Suprapubic skin (tissue), 3 donors: ENCODE measurements at regions not wholly inside any gene's neighbourhood (a gene's known extent, or its start where the extent isn't known, plus 50 kb on each side); places are given as distances from the start of the nearest gene placed in this dataset.

Source experiments
- POLR2A ChIP-seq, 2 donors: fragments of 450-650 bp; IDR thresholded peaks; one replicate each; pipeline ENCODE4 v1.6.1; 2017; ENCODE audit warnings: antibody characterized with exemption in 2 of 2, mild to moderate bottlenecking in 2 of 2, moderate library complexity in 2 of 2
- TF ChIP-seq, protein P1 (sequence below), 2 donors: fragments of 200-600 bp in 1 of 2; fragments of 450-650 bp in 1 of 2; sonication (generic) in 1 of 2; IDR thresholded peaks; one replicate each; pipeline ENCODE4 v1.5.1; 2016 to 2019; ENCODE audit warnings: antibody characterized with exemption in 2 of 2, mild to moderate bottlenecking in 1 of 2, moderate library complexity in 1 of 2

DNA sequence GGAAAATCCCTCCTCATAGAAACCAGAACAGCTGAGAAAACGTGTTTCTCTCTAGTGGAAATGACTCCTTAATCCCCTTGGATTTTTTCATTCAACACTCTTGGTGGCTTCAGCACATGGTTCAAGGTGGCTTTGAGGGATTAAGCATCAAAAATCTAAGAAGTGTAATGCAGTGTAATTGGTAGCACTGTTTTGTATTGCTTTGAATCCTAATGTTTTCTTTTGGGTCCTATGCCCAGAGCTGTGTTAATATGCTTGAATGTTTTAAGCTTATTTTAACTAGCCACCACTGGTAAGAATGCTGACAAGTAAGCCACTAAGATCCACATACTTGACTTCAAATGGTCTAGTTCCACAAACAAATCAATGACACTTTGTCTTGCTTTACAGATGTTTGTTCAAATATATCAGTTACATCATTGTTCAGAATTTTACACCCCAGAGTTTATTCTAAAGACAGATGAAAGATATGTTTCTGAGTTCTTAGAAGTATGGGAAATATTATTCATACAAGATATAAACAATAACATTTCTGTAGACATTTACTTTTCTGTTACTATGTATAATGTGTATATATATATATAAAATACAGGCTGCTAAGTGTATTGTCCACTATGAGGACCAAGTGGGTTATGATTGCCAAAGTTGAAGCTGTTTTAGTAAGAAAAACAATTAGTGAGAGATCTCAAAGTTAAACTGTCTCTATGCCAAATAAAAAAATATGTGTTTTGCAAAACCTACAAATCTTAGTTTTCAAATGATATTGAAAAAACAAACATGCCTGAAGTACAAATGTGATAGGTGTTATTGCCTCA, 220.8 kb downstream of the OGFRL1 start:
- TF ChIP-seq, protein P1, sequence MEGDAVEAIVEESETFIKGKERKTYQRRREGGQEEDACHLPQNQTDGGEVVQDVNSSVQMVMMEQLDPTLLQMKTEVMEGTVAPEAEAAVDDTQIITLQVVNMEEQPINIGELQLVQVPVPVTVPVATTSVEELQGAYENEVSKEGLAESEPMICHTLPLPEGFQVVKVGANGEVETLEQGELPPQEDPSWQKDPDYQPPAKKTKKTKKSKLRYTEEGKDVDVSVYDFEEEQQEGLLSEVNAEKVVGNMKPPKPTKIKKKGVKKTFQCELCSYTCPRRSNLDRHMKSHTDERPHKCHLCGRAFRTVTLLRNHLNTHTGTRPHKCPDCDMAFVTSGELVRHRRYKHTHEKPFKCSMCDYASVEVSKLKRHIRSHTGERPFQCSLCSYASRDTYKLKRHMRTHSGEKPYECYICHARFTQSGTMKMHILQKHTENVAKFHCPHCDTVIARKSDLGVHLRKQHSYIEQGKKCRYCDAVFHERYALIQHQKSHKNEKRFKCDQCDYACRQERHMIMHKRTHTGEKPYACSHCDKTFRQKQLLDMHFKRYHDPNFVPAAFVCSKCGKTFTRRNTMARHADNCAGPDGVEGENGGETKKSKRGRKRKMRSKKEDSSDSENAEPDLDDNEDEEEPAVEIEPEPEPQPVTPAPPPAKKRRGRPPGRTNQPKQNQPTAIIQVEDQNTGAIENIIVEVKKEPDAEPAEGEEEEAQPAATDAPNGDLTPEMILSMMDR (IDR thresholded peaks at IDR 0.05): no peak
- no peak for TF ChIP-seq POLR2A (IDR thresholded peaks at IDR 0.05)
